ENCODE measurements at regions not wholly inside any gene's neighbourhood (a gene's known extent, or its start where the extent isn't known, plus 50 kb on each side); places are given as distances from the start of the nearest gene placed in this dataset.

- no peak overlapping the region for H3K4me3 ChIP-seq (replicated peaks; ENCODE audit: low read depth, low read length)
- DNase-seq (ENCODE audit: low read depth): no peak
Observed at GRCh38 chr22:33221568-33221967, 163.4 kb upstream of the SYN3 start.

GRCh38 chr22:33220476-33221080 lies 162.4 kb upstream of the SYN3 start:
- TF ChIP-seq, protein P1, sequence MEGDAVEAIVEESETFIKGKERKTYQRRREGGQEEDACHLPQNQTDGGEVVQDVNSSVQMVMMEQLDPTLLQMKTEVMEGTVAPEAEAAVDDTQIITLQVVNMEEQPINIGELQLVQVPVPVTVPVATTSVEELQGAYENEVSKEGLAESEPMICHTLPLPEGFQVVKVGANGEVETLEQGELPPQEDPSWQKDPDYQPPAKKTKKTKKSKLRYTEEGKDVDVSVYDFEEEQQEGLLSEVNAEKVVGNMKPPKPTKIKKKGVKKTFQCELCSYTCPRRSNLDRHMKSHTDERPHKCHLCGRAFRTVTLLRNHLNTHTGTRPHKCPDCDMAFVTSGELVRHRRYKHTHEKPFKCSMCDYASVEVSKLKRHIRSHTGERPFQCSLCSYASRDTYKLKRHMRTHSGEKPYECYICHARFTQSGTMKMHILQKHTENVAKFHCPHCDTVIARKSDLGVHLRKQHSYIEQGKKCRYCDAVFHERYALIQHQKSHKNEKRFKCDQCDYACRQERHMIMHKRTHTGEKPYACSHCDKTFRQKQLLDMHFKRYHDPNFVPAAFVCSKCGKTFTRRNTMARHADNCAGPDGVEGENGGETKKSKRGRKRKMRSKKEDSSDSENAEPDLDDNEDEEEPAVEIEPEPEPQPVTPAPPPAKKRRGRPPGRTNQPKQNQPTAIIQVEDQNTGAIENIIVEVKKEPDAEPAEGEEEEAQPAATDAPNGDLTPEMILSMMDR (IDR thresholded peaks at IDR 0.05; ENCODE audit: low read length, missing control alignments): no peak
- no peak overlapping the region for H3K4me3 ChIP-seq (replicated peaks; ENCODE audit: low read depth, low read length)
- DNase-seq (ENCODE audit: low read depth): no peak

More at GRCh38 chr22:33221568-33221967, 163.4 kb upstream of the SYN3 start:
- TF ChIP-seq, protein P1 (IDR thresholded peaks at IDR 0.05; ENCODE audit: low read length, missing control alignments): no peak

GRCh38 chr22:33219648-33220384 lies 161.6 kb upstream of the SYN3 start:
- no peak overlapping the region for H3K4me3 ChIP-seq (replicated peaks; ENCODE audit: low read depth, low read length)
- TF ChIP-seq, protein P1 (IDR thresholded peaks at IDR 0.05; ENCODE audit: low read length, missing control alignments): no peak
- DNase-seq (ENCODE audit: low read depth): no peak

DNA sequence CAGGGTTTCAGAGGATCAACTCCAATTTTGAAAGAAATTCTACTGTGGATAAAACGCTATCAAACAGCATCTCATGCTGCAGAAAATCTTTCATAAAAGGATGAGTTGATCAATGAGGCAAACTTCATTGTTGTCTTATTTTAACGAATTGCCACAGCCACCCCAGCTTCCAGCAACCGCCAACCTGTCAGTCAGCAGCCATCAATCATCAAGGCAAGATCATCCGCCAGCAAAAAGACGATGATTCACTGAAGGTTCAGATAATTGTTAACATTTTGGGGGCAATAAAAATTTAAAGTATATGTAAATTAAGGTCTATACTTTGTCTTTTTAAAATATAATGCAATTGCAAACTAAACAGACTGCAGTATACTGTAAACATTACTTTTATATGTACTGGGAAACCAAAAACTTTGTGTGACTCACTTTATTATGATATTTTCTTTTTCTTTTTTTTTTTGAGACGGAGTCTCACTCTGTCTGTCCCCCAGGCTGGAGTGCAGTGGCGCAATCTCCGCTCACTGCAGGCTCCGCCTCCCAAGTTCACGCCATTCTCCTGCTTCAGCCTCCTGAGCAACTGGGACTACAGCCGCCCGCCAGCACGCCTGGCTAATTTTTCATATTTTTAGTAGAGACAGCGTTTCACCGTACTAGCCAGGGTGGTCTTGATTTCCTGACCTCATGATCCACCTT lies 155.3 kb upstream of the SYN3 start:
- DNase-seq (ENCODE audit: low read depth): no peak
- H3K4me3 ChIP-seq (replicated peaks; ENCODE audit: low read depth, low read length): no peak overlapping the region
- TF ChIP-seq, protein P1 (IDR thresholded peaks at IDR 0.05; ENCODE audit: low read length, missing control alignments): no peak

DNA sequence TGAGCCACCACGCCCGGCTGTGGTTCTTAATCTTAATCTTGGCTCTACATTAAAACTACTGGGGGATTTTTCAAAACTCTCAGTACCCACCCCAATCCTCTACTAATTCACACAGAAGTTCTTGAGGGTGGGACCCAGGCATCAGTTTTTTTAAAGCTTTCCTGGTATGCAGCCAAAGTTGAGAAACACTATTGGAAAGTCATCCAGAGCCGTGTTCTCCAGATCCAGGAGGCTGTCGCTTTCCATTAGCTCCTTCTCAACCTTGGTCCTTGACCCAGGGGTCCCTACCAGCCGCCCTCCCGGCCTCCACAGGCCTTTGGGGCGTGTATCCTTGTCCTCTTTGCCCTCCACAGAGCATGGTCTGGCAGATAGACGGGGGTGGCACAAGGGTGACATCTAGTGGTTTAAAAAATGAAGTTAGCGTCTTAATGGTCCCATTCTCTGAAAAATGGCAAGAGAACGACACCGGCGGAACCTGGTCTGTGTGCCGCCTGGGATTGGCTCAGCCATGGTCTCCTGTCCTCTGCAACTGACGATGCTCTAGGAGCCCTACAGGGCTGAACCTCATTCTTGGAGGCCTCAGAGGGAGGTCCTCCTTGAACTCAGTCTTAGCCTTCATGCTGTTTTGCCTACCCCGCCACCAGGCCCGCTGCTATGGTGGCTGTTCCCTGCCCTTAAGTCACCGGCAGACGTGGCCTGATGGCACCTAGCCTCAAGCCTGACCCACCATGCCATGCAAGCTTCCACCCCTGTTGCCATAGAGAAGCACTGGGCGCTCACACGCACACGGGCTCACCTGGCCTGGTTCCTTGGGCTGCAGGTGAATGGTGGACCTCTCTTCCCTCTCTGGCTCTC lies 152.0 kb upstream of the SYN3 start:
- no peak overlapping the region for H3K4me3 ChIP-seq (replicated peaks; ENCODE audit: low read depth, low read length)
- TF ChIP-seq, protein P1 (IDR thresholded peaks at IDR 0.05; ENCODE audit: low read length, missing control alignments): peak; percentile 65
- peak; percentile 51 for DNase-seq (ENCODE audit: low read depth)

DNA sequence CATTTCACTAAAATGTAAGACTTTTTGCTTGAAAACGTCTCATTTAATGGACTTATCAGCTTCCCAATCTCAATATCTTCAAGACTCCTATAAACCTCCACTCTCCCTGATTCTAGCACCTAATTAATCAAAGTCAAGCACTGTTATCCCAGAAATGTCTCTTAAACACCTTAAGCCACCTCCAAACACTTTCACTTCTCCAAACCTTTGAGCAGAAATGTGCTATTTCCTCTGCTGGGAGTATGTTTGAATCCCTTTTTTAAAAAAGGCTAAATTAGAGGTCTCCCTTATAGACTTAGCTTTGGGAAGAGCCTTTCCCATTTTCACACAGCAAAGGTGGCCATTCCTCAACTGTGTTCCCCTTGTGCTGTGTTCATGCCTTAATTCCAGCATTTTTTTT lies 146.2 kb upstream of the SYN3 start:
- H3K4me3 ChIP-seq (replicated peaks; ENCODE audit: low read depth, low read length): no peak overlapping the region
- no peak for DNase-seq (ENCODE audit: low read depth)
- TF ChIP-seq, protein P1 (IDR thresholded peaks at IDR 0.05; ENCODE audit: low read length, missing control alignments): no peak

Measured in fibroblast of pulmonary artery (primary cell).